SK-N-SH treated with all-trans-retinoic acid at 6 μM for 48 hours (cell line): ENCODE measurements at regions not wholly inside any gene's neighbourhood (a gene's known extent, or its start where the extent isn't known, plus 50 kb on each side); places are given as distances from the start of the nearest gene placed in this dataset.

Experiments
- ATAC-seq: fragments of 200-7000 bp; cut with Tn5 transposase; 3 replicates; pipeline ENCODE4 v1.9.1; 2020; ENCODE audit warnings: mild to moderate bottlenecking, moderate library complexity
- BACH2 ChIP-seq: fragments of 250-450 bp; sonication (Bioruptor Pico); IDR thresholded peaks from 2 replicates; pipeline ENCODE4 v1.9.0; 2021; ENCODE audit warnings: mild to moderate bottlenecking, borderline replicate concordance
- CREB5 ChIP-seq: fragments of 250-450 bp; sonication (Bioruptor Pico); IDR thresholded peaks from 2 replicates; pipeline ENCODE4 v1.5.1; 2020; ENCODE audit warnings: low read depth, mild to moderate bottlenecking, moderate library complexity
- CSRNP3 ChIP-seq: fragments of 250-450 bp; sonication (Bioruptor Pico); IDR thresholded peaks from 2 replicates; pipeline ENCODE4 v1.5.1; 2021; ENCODE audit warnings: mild to moderate bottlenecking, moderate library complexity
- ESRRG ChIP-seq: fragments of 250-450 bp; sonication (Bioruptor Pico); IDR thresholded peaks from 2 replicates; pipeline ENCODE4 v1.6.1; 2021; ENCODE audit warnings: mild to moderate bottlenecking
- GLIS3 ChIP-seq: fragments of 250-450 bp; sonication (Bioruptor Pico); IDR thresholded peaks from 2 replicates; pipeline ENCODE4 v1.5.0; 2020; ENCODE audit warnings: mild to moderate bottlenecking, moderate library complexity
- ISL1 ChIP-seq: fragments of 250-450 bp; sonication (Bioruptor Pico); IDR thresholded peaks from 2 replicates; pipeline ENCODE4 v2.1.2; 2022; ENCODE audit warnings: mild to moderate bottlenecking, moderate library complexity
- OSR1 ChIP-seq: fragments of 250-450 bp; sonication (Bioruptor Pico); IDR thresholded peaks from 2 replicates; pipeline ENCODE4 v1.8.0; 2022; ENCODE audit warnings: moderate library complexity, mild to moderate bottlenecking, inconsistent platforms
- PATZ1 ChIP-seq: fragments of 250-450 bp; sonication (Bioruptor Pico); IDR thresholded peaks from 2 replicates; pipeline ENCODE4 v1.8.0; 2020; ENCODE audit warnings: mild to moderate bottlenecking, moderate library complexity, borderline replicate concordance
- POU6F1 ChIP-seq: fragments of 250-450 bp; sonication (Bioruptor Pico); IDR thresholded peaks from 2 replicates; pipeline ENCODE4 v1.8.0; 2021; ENCODE audit warnings: low read depth, mild to moderate bottlenecking, moderate library complexity, borderline replicate concordance
- PPARA ChIP-seq: fragments of 250-450 bp; sonication (Bioruptor Pico); IDR thresholded peaks from 2 replicates; pipeline ENCODE4 v1.5.0; 2020; ENCODE audit warnings: mild to moderate bottlenecking, borderline replicate concordance
- TCF4 ChIP-seq: fragments of 250-450 bp; sonication (Bioruptor Pico); IDR thresholded peaks from 2 replicates; pipeline ENCODE4 v1.8.0; 2021; ENCODE audit warnings: mild to moderate bottlenecking, moderate library complexity, borderline replicate concordance
- TOX ChIP-seq: fragments of 250-450 bp; sonication (Bioruptor Pico); IDR thresholded peaks from 2 replicates; pipeline ENCODE4 v1.8.0; 2021; ENCODE audit warnings: mild to moderate bottlenecking, moderate library complexity, borderline replicate concordance
- TSHZ2 ChIP-seq: fragments of 250-450 bp; sonication (Bioruptor Pico); IDR thresholded peaks from 2 replicates; pipeline ENCODE4 v1.5.0; 2020; ENCODE audit warnings: mild to moderate bottlenecking, moderate library complexity
- ZFP3 ChIP-seq: fragments of 250-450 bp; sonication (Bioruptor Pico); IDR thresholded peaks from 2 replicates; pipeline ENCODE4 v1.5.0; 2020; ENCODE audit warnings: mild to moderate bottlenecking, moderate library complexity
- ZNF565 ChIP-seq: fragments of 450-650 bp; formaldehyde crosslinking; conservative IDR thresholded peaks from 2 replicates; pipeline ENCODE4 v1.5.0; 2020; ENCODE audit warnings: low read depth, mild to moderate bottlenecking, moderate library complexity
- ZNF70 ChIP-seq: fragments of 450-650 bp; formaldehyde crosslinking; IDR thresholded peaks from 2 replicates; pipeline ENCODE4 v1.5.0; 2020; ENCODE audit warnings: mild to moderate bottlenecking, moderate library complexity

- TF ChIP-seq POU6F1 (CRISPR knock-in tag) (no peak), CSRNP3 (CRISPR knock-in tag) (no peak), TOX (CRISPR knock-in tag) (no peak), ZNF565 (no peak), PATZ1 (CRISPR knock-in tag) (no peak), TCF4 (CRISPR knock-in tag) (no peak), ZNF70 (CRISPR knock-in tag) (no peak), ESRRG (no peak), CREB5 (CRISPR knock-in tag) (no peak), BACH2 (CRISPR knock-in tag) (no peak), GLIS3 (CRISPR knock-in tag) (no peak), ZFP3 (CRISPR knock-in tag) (no peak), ISL1 (CRISPR knock-in tag) (no peak), OSR1 (CRISPR knock-in tag) (no peak), PPARA (CRISPR knock-in tag) (no peak)
- ATAC-seq: no peak
Measured at GRCh38 chr6:82751718-82752117, 313.9 kb downstream of the UBE3D start.

- no peak for TF ChIP-seq TOX (CRISPR knock-in tag)
- no peak for TF ChIP-seq TSHZ2 (CRISPR knock-in tag)
- TF ChIP-seq ZFP3 (CRISPR knock-in tag): no peak
- TF ChIP-seq CSRNP3 (CRISPR knock-in tag): no peak
- TF ChIP-seq PATZ1 (CRISPR knock-in tag): no peak
- no peak for TF ChIP-seq OSR1 (CRISPR knock-in tag)
- TF ChIP-seq, all 23 proteins: peak for 0
- ATAC-seq: no peak
Measured at GRCh38 chr6:82761674-82762345, 303.8 kb downstream of the UBE3D start.
